Inflammatory macrophage (primary cell): ENCODE measurements at regions not wholly inside any gene's neighbourhood (a gene's known extent, or its start where the extent isn't known, plus 50 kb on each side); places are given as distances from the start of the nearest gene placed in this dataset.

ENCODE experiments used
- DNase-seq, 2 donors: peaks; one replicate each; pipeline ENCODE4 v3.0.0-alpha.2; 2020 to 2022

DNA sequence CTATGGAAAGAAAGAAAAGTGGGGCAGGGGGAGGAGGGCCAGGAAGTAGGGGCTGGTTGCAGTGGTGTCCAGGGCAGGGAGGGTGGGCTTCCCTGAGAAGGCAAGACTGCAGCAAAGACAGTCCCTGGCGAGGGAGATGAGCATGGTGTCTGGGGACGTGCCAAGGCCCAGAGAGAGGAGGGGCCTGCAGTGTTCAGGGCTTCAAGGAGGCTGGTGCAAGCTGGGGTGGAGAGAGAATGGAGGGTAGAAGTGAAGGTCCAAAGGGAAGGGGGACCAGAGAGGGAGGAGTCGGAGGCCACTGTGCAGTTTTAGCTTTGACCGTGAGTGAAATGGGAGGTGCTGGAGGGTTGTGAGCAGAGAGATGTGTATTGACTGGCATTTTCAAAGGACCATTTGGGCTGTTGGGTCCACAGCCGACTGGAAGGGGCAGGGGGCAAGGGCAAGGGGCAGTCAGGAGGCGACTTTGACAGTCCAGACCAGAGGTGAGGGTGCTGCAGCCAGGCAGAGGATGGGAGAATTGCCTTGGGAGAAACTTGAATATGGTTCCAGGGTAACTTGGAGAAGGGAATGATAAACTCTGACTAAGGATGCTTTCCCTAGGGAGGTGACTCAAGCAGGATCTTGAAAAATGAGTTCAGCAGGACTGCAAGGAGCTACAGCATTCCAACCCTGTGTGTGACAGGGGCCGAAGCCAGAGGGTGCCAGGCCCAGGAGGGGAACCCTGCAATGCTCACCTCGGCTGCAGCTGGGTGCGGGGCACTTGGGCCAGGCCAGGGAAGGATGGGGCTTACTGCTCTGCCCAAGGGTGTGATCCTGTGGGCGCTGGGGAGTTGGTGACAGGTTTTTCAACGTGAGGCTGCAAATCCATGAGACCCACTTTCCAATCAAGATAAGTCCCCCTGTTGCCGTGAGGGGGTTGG lies 177.1 kb upstream of the HAAO start:
- DNase-seq, result no peak

DNA sequence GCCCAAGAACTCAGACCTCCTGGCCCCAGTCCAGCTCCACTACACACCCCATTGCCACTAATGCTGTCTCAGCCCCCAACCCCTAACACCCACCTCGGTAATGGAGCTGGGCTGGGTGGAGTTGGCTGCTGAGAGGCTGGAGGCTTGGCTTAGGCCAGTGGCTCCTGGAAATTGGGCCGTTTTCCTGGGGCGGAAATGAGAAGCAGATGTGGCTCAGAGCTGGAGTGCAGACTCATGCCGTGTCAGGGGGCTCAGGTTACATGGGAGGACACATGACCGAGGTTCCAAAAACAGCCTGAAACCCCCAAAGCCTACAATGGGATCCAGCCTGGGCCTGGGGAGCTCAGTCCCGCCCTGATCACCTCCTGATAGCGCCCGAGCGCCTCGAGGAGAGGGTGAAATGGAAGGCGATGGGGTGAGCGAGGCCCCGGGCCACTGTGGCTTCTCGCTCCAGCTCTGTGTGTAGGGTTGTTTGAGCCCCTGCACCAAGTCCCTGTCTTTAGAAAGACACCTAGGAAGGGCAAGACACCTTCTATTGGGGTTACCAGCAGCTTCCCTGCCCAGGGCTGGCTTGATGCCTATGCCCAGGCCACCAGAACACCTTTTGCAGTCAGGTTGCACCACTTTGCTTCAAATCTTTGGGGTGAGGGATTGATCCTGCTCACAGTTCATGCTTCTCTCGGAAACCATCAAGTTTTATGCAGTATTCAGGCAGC lies 175.7 kb upstream of the HAAO start:
- no peak for DNase-seq

DNA sequence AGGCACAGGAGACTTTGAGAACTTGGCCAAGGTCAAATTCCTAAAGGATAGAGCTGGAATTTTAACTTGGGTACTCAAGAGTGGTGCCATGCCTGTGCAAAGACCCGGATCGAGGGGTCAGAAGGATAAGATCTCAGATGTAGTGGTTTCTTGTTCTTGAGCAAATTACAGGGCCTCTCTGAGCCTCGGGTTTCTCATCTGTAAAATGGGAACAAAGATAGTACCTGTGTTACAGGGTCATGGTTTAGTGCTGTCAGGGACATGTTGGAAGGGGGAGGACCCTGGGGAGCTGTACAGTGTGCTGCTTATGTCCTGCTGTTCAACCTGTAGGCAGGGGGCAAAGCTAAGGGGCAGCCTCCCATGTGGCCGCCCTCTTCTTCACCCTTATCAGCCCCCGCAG lies 173.5 kb upstream of the HAAO start:
- DNase-seq, result no peak

DNA sequence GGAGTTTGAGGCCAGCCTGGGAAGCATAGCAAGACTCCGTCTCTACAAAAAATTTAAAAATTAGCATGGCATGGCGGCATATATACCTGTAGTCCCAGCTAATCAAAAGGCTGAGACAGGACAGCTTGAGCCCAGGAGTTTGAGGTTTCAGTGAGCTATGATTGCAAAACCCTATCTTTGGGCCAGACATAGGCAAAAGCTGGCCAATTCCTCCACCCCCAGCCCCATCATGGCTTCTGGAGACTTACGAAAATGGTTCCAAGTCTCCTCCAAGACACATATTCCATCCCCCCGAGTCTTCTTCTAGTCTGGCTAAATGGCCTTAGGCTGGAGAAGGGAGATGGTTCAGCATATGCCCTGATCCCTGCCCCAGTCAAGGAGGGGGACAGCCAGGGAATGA lies 172.8 kb upstream of the HAAO start:
- DNase-seq, result no peak

DNA sequence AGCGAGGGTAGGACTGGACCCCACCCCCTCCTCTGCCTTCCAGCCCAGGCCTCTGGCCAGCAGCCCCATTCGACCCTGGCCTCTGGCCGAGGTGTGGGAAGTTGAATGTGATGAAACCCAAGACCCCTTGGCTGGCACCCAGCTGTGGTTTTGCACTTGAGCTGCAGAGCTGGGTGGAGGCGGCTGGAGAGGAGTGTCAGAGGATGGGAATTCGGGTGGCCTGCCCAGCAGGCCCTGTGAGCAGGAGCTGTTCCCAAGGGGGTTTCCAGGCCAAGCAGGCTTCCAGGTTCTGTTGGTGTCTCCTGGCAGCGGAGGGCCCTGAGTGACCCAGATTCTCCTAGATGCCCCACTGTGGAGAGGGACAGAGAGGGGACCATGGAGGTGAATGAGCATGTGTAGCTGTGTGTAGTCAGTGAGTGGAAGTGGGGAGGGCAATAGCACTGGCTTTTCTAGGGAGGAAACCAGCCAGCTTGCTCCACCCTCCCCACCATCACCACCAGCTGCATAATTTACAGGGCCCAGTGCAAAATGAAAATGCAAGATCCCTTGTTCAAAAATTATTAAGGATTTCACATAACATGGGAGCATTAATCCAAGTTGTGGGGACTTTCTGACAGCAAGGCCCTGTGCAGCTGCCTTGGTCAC lies 172.2 kb upstream of the HAAO start:
- no peak for DNase-seq

DNA sequence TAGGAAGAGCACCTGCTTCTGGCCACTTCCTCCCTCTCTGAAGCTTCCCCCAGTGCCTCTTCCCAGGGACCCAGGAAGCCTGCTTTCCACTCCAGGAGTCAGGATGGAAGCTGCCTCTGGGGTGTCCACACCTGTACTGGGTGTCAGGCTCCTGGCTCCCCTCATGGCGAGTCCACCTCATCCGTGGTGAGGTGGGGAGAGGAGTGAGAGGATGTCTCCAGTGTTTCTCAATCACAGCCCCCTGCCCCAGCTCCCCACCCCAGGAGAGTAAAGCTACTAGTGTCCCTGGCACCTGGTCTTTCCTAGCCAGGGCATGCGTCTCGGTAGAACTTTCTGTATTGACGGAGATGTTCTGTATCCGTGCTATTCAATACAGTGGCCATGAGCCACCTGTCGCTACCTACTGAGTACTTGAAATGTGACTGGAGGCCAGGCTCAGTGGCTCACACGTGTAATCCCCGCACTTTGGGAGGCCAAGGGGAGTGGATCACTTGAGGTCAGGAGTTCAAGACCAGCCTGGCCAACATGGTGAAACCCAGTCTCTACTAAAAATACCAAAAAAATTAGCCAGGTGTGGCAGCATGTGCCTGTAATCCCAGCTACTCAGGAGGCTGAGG lies 171.2 kb upstream of the HAAO start:
- DNase-seq, result no peak

DNA sequence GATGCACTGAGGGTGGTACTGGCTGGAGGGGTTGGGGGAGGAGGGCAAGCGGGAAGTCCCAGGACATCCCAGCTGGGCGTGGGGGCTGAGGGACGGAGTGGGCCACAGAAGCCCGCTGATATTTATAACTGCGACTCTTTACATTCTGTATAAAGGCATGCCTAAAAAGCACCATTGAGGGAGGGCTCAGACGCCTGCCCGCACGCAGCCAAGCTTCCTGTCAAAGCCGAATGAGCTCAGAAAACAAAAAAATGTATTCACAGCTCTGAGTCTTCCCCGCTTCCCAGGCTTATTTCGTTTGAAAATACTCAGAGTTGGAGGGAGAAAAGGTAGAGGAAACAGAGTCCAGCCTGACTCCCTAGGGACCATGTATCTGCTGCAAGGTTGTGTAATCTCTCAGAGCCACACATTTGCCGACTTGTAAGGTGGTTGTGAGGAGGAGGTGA lies 170.1 kb upstream of the HAAO start:
- no peak for DNase-seq

DNA sequence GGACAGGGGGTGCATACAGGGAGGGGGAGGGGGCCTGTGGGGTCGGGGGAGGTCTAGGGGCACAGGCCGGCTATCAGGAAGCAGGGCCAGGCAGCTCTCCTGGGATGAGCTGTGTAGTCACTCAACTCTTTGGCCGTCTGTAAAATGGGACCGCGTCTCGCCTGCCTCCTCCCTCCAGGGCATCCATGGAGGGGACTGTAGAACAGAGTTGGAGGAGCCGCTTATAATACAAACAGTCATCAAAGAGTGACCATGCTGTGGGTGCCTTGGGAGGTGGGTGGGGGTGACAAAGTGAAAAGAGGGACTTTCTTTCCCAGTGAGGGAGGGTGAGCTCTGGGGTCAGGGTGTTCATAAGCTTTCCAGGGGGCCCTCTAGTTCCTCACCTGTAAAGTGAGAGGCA lies 169.6 kb upstream of the HAAO start:
- DNase-seq, result no peak

DNA sequence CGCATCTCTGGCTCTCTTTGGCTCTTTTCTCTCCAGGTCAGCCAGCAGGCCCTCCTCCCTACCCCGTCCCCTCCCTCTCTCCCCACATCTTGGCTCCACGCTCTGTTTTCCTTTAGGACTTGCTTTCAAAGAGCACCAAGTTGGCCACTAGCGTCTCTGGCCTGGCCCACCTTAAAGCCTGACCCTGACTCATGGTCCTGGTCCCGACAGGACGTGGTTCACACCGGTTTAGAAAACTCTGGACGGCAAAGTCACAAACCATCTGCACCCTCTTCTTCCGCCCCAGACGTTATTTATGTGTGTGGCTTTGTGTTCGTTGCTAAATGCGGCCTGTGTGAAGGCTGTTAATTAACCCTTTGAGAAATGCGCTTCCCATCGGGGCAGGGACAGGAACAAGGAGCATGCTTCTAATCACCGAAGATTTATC lies 169.0 kb upstream of the HAAO start:
- DNase-seq, result no peak

DNA sequence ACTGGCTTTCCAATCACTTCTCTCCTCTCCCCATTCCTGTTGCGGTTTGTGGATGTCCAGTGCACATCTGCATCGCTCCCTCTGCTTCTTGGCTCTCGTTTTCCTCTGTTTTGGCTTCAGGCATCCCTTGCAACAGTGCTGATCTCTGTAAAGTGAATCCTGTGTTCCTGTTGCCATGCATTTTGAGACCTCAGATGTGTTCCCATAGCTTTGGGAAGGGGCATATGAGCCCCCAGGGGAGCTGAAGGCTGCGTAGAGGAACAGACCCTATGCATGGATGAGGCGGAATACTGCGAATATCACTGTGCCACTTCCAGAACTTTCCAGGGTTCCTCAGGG lies 168.4 kb upstream of the HAAO start:
- no peak for DNase-seq

DNA sequence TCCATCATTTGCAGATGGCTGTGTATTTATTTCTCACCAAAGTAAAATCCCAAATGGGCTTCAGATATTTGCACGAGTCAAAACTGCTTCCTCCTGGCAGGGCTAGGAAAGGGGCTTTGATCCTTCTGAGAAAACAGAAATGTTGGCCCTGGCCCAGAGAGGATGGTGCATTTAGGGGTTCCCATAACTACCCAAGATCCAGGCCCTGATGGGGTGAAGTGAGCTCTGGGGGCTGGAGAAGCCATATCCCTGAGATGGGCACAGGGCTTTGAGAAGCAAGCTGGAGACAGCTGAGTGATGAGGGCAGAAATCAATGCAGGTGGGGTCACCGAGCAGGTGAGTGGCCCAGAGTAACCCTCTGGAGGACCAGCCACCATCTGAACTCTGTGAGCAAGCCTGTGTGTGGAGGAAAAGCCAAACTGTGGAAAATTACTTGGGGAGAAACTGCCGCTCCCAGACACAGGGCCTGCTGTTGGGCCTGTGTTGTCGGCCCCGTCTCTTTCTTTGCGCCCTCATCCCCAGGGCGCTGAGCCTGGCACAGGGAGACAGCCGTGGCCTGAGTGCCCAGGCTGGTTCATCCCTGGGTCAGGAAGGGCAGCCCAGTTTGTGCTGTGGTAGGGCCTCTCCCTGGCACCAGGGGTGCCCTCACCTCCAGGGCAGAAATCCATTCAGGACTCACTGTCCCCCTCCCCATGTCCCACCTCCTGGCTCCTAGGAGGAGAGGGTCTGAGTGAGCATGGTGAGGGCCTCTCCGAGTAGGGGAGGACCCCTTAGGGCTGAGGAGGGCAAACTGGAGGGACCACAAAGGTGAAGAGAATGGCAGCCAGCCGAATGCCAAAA lies 167.8 kb upstream of the HAAO start:
- no peak for DNase-seq

DNA sequence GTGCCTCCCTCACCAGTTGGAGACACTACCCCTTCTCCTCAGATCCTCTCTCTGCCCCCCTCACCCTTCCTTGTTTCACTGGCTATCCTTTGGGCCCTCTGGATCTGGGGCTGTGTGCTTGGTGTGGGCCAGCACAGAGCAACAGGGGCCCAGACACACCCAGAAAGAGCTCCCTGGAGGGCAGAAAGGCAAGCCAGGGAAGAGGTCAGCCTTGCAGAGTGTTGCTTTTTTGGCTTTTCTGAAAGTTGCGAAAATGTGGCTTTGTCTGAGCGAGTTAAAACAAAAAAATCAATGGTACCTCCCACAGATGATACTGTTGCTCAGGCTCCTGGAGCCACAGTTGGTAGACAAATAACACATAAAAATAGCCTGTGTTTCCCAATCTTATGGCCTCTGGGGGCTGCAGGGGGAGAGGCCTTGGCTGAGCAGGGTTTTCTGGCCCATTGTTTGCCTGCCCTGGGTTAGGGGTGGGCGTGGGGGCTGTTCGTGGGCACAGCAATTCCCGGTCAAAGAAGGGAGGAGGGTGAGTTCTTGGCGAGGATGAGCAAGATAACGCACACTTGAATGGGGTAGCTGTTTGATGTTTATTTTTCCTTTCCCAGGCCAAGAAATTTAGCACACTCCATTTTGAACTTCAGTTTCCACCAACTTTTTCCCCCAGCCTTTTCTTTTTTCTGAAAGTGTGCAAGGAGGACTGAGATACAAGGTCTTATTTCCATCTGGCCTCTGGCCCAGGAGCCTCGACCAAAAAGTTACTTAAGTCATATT lies 167.0 kb upstream of the HAAO start:
- DNase-seq, result no peak

DNA sequence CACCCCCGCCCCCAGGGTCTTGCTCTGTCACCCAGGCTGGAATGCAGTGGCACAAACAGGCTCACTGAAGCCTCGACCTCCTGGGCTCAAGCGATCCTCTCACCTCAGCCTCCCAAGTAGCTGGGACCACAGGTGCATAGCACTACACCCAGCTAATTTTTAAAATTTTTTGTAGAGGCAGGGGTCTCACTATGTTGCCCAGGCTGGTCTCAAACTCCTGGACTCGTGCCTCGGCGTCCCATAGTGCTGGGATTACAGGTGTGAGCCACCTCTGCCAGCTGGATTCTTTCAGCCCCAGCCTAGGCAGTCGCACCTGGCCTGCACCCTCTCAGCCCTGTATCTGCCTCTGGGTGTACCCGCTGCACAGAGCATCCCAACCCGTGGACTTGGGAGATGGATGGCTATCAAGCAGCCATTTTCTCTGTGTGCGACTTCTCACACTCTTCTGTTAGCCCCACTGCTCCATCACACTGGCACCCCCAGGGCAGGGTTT lies 166.4 kb upstream of the HAAO start:
- no peak for DNase-seq

DNA sequence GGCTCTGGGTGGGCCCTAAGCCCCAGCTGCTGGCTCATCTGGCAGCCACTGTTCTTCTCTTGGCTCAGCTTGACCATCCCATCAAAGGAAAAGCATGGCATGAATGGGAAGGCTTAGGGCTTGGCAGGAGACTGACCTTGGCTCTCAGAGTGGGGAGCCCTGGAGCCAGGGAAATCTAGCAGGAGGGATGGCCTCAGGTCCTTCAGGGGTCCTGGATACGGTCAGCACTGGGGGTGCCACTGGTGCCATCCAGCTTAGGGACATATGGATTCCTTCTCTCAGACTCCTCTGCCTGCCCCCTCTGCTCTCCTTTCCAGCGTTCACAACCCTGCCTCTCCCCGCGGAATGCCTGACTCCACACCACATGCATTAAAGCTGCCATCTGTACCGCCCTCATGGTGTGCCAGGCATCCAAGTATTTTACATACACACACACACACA lies 165.5 kb upstream of the HAAO start:
- DNase-seq, result no peak

DNA sequence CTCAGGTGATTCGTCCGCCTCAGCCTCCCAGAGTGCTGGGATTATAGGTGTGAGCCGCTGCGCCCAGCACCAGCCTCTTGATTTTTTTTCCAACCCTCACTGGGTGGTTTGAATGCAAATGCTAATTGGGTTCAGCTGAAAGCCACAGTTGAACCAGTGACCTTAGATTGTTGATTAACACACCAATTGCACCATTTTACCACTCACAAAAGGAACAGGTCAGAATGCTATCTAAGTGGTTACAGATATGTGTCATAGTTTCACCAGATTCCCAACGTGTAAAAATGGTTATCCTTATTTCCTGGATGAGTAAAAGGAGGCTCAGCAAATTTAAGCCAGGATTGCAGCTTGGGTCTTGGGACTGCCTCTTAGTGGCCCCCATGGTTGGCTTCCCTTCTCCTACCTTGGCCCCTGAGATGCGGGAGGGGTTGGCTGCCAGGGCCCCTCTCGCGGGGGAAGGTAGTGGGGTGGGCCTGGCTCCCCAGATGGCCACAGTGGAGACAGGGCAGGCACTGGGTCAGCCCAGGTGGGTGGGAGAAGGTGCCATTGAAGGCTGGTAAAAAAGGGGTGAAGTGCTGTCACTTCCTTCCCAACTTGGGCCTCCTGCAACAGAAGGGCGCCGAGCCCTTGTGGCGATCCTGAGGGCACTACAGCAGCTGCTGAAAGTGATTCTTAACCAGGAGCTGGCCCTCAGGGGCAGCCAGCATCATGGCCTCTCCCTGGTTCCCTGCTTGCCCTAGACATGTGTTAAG lies 164.9 kb upstream of the HAAO start:
- DNase-seq, result no peak

DNA sequence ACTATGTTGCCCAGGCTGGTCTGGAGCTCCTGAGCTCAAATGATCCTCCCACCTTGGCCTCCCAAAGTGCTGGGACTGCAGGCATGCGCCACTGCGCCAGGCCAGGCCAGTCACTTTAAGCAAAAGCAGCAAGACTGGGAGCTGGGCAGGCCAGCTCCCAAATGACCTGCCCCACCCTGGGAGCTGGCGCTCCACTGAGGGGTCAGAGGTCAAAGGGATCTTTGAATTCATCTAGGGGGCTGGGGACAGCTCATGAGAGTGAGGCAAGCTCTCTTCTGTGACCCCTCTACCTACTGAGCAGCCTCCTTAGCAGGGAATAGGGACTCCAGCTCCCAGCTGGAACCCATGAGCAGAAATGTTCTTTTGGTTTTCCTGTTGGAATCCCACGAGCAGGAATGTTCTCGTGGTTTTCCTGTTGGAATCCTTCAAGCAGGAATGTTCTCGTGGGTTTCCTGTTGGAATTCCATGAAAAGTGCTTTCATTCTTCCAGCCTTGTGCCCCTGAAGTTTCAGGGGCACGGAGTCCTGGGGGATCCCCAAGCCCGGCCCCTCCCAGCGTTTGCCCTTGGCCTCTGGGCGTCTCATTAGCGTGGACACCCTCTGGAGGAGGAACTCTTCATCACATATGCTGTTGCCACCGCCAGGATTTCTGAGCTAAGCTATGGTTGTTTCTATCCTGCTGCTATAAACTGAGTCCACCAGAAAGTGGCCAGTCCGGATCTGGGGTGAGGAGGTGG lies 162.0 kb upstream of the HAAO start:
- DNase-seq, result no peak

DNA sequence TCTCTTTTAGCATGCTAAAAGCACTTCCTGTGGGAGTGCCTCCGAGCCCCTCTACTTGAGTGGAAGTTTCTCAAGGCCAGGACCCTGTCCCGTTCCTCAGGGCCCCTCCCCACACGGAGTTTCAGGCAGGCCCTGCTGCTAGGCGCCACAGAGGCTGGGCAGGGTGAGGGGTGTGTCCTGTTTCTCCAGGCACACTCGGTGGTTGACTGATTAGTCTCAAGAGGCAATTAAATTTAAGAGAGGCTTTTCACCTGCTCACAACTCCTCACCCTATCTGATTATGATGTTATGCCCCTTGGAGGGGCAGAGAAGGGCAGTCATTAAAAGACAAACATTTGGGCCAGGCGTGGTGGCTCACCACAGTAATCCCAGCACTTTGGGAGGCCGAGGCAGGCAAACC lies 160.8 kb upstream of the HAAO start:
- DNase-seq, result no peak

DNA sequence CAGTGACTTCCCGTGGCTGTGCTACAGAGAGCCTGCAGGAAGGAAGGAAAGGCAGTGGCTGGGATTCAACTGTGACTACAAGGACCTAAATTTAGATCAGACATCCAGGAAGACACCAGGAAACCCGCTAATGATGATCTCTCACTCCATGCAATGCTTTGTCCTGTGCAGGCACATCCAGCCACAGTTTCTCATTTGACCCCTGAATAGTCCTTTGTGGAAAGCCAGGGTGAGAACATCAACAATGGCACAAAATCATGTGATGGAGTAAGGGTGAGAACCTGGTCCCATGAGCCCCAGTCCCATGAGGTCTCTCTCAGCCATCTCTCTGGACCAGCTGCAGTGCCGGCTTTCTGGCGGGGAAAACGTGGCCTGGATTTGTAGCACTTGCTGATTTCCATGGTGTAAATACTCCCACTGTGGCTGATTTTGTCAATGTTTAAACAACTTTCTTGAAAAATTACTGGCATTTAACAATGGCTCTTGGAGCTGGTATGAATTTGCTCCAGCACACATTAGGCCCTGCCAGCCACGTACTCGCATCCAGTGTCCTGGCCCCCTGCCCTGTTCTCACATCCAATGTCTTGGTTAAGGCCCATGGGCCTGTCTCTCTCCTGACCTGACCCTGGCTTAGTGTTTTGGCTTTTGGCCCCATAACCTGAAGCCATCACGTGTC lies 159.0 kb upstream of the HAAO start:
- DNase-seq, result no peak

DNA sequence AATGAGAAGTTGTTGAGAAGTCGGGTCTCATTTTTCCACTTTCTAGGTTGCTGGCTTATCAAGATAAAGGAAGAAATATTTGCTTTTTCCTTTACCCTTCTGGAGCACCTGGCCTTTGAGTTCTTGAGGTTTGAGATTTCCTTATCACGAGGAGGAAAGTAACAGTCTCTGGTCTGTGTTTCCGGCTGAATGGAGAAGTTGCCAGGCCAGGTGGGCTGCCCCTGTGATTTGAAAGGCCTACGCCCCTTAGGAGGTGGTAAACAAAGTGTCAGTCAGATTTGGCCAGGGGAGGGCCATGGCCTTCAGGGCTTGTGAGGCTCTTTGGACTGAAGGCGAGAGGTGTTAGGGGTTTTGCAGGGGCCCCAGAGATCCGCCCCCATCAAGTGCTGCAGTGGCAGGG lies 156.7 kb upstream of the HAAO start:
- DNase-seq, result no peak
